Lung (tissue), 11 donors: ENCODE measurements at regions not wholly inside any gene's neighbourhood (a gene's known extent, or its start where the extent isn't known, plus 50 kb on each side); places are given as distances from the start of the nearest gene placed in this dataset.

Experiments used
- ATAC-seq: fragments of 200-7000 bp; cut with Tn5 transposase; one replicate; pipeline ENCODE4 v1.9.1; 2020; ENCODE audit warnings: moderate number of reproducible peaks; ENCODE audit not compliant: insufficient read depth, low FRiP score
- DNase-seq, 3 donors: peaks; one replicate each; pipeline ENCODE4 v3.0.0-alpha.2; 2013 to 2017
- H3K27ac ChIP-seq, 2 donors: one replicate each; pipeline ENCODE4 v1.5.1; 2013; ENCODE audit warnings: mild to moderate bottlenecking in 2 of 2, moderate library complexity in 2 of 2, control low read depth in 1 of 2, inconsistent platforms in 1 of 2, low read depth in 1 of 2, low read length in 1 of 2
- H3K27me3 ChIP-seq, 3 donors: one replicate each; pipeline ENCODE4 v1.5.1; 2013; ENCODE audit warnings: low read length in 2 of 3; ENCODE audit not compliant: control insufficient read depth in 3 of 3, insufficient read depth in 3 of 3
- H3K36me3 ChIP-seq, 4 donors: one replicate each; pipeline ENCODE4 v1.5.1; 2013; ENCODE audit warnings: low read length in 4 of 4, mild to moderate bottlenecking in 1 of 4, moderate library complexity in 1 of 4; ENCODE audit not compliant: control insufficient read depth in 4 of 4, insufficient read depth in 4 of 4
- H3K4me1 ChIP-seq, 5 donors: one replicate each; pipeline ENCODE4 v1.5.1; 2013; ENCODE audit warnings: low read length in 5 of 5, mild to moderate bottlenecking in 2 of 5, moderate library complexity in 1 of 5; ENCODE audit not compliant: control insufficient read depth in 5 of 5, insufficient read depth in 5 of 5
- H3K4me3 ChIP-seq: one replicate; pipeline ENCODE4 v1.5.1; 2013; ENCODE audit warnings: mild to moderate bottlenecking, control low read depth, moderate library complexity
- H3K9ac ChIP-seq, 2 donors: one replicate each; pipeline ENCODE4 v1.5.1; 2013; ENCODE audit warnings: low read length in 2 of 2, control low read depth in 1 of 2; ENCODE audit not compliant: insufficient read depth in 1 of 2
- H3K9me3 ChIP-seq, 4 donors: one replicate each; pipeline ENCODE4 v1.5.1; 2013; ENCODE audit warnings: low read length in 3 of 4, mild to moderate bottlenecking in 1 of 4, moderate library complexity in 1 of 4; ENCODE audit not compliant: control insufficient read depth in 4 of 4, insufficient read depth in 3 of 4
- CTCF ChIP-seq: IDR thresholded peaks from 2 replicates; pipeline ENCODE4 v1.5.1; 2012; ENCODE audit warnings: mild to moderate bottlenecking; ENCODE audit errors: control extremely low read depth, extremely low read depth
- WGBS, 2 donors: extraction: QIAGEN DNeasy Blood & Tissue Kit; methylation state at CpG; one replicate each; pipeline ENCODE4 v1.1.7; 2013; 5-methylcytosine and 5-hydroxymethylcytosine counted together
- donor health status: control.
- donor health status: control.
- donor health status: Bipolar disorder and iron deficiency.
- donor health status: healthy.
- donor health status: DM: yes; HTN: yes; CAD: no.

GRCh38 chr6:98452685-98453084 is 381.7 kb upstream of the POU3F2 start:
- H3K36me3 ChIP-seq: no peaks in the 10 kb centered on the region
- H3K4me3 ChIP-seq: no peak overlapping the region
- H3K9me3 ChIP-seq: no peaks in the 10 kb centered on the region
- no peak for TF ChIP-seq CTCF
- ATAC-seq (no peak), DNase-seq (no peak)
- H3K9ac ChIP-seq: no peak overlapping the region
- no peak overlapping the region for H3K27ac ChIP-seq
- no peaks in the 10 kb centered on the region for H3K27me3 ChIP-seq
- WGBS, 2 donors: 43 to 52% methylated on average over 2 of the region's 2 CpGs
- no peaks in the 10 kb centered on the region for H3K4me1 ChIP-seq

GRCh38 chr6:98454809-98455322 is 379.5 kb upstream of the POU3F2 start:
- no peak overlapping the region for H3K4me3 ChIP-seq
- TF ChIP-seq CTCF: no peak
- WGBS, 2 donors: 89 to 90% methylated on average over 5 of the region's 5 CpGs
- ATAC-seq: no peak
- H3K9ac ChIP-seq: no peak overlapping the region
- no peak for DNase-seq
- no peaks in the 10 kb centered on the region for H3K27me3 ChIP-seq
- no peaks in the 10 kb centered on the region for H3K9me3 ChIP-seq
- H3K36me3 ChIP-seq: no peaks in the 10 kb centered on the region
- H3K4me1 ChIP-seq: no peaks in the 10 kb centered on the region
- no peak overlapping the region for H3K27ac ChIP-seq

- H3K9ac ChIP-seq: no peak overlapping the region
- WGBS, 2 donors: 85 to 88% methylated on average over 2 of the region's 2 CpGs
- DNase-seq (no peak), ATAC-seq (no peak)
- H3K27me3 ChIP-seq: no peaks in the 10 kb centered on the region
- no peaks in the 10 kb centered on the region for H3K9me3 ChIP-seq
- no peaks in the 10 kb centered on the region for H3K36me3 ChIP-seq
- H3K4me3 ChIP-seq: no peak overlapping the region
- TF ChIP-seq CTCF: no peak
- no peaks in the 10 kb centered on the region for H3K4me1 ChIP-seq
- H3K27ac ChIP-seq: no peak overlapping the region
Observed at GRCh38 chr6:98458708-98459107, 375.7 kb upstream of the POU3F2 start.
